ENCODE measurements at regions not wholly inside any gene's neighbourhood (a gene's known extent, or its start where the extent isn't known, plus 50 kb on each side); places are given as distances from the start of the nearest gene placed in this dataset.

DNA sequence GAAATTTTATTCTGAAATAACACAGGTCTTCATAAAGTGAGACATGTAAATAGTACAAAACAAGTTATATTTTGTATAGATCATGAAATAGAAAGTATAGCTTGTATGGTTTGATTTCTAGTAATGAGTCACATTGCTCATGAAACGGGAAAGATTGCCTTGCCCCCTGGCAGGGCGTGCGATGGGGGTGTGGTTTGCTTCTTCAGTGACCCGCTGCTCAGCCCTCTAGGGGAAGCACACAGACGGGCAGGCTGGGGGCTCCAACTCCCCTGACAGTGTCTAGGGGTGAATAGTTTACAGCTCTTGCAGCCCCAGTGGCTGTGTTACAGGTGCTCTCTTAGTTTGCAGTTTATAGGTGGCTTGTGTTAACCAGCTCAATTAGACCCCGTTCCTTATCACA, 170.5 kb upstream of the RGS17 start:
- TF ChIP-seq, protein P1, sequence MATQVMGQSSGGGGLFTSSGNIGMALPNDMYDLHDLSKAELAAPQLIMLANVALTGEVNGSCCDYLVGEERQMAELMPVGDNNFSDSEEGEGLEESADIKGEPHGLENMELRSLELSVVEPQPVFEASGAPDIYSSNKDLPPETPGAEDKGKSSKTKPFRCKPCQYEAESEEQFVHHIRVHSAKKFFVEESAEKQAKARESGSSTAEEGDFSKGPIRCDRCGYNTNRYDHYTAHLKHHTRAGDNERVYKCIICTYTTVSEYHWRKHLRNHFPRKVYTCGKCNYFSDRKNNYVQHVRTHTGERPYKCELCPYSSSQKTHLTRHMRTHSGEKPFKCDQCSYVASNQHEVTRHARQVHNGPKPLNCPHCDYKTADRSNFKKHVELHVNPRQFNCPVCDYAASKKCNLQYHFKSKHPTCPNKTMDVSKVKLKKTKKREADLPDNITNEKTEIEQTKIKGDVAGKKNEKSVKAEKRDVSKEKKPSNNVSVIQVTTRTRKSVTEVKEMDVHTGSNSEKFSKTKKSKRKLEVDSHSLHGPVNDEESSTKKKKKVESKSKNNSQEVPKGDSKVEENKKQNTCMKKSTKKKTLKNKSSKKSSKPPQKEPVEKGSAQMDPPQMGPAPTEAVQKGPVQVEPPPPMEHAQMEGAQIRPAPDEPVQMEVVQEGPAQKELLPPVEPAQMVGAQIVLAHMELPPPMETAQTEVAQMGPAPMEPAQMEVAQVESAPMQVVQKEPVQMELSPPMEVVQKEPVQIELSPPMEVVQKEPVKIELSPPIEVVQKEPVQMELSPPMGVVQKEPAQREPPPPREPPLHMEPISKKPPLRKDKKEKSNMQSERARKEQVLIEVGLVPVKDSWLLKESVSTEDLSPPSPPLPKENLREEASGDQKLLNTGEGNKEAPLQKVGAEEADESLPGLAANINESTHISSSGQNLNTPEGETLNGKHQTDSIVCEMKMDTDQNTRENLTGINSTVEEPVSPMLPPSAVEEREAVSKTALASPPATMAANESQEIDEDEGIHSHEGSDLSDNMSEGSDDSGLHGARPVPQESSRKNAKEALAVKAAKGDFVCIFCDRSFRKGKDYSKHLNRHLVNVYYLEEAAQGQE (IDR thresholded peaks at IDR 0.05; ENCODE audit: insufficient read depth in 1 of 2, low read depth in 2 of 2, low read length in 2 of 2), result no peak
- no peak for TF ChIP-seq TAF1 (IDR thresholded peaks at IDR 0.05; ENCODE audit: borderline replicate concordance, insufficient read depth, low read length)

Measured in PFSK-1 (cell line).